Mammary epithelial cell (primary cell): ENCODE measurements at regions not wholly inside any gene's neighbourhood (a gene's known extent, or its start where the extent isn't known, plus 50 kb on each side); places are given as distances from the start of the nearest gene placed in this dataset.

Experiments
- CTCF ChIP-seq, 2 donors: IDR thresholded peaks in 1 of 2; conservative IDR thresholded peaks in 1 of 2; 2 replicates each; pipeline ENCODE4 v1.5.1; 2011 to 2012; ENCODE audit warnings: inconsistent platforms in 2 of 2, low read length in 2 of 2, mild to moderate bottlenecking in 2 of 2, control low read depth in 1 of 2, low read depth in 1 of 2; ENCODE audit not compliant: insufficient read depth in 1 of 2; ENCODE audit errors: extremely low read depth in 1 of 2
- EZH2 ChIP-seq: IDR thresholded peaks from 2 replicates; pipeline ENCODE4 v1.6.1; 2012; ENCODE audit warnings: low read length, inconsistent platforms, borderline replicate concordance

- TF ChIP-seq CTCF (conservative IDR thresholded peaks at IDR 0.05 in 1 of 2, IDR thresholded peaks at IDR 0.05 in 1 of 2; ENCODE audit: extremely low read depth in 1 of 2, insufficient read depth in 1 of 2, low read depth in 1 of 2, low read length in 2 of 2) (no peak), EZH2 (no peak)
These were observed 60.0 kb upstream of the TCERG1L start for GRCh38 chr10:131371571-131371970.
